ENCODE measurements at regions not wholly inside any gene's neighbourhood (a gene's known extent, or its start where the extent isn't known, plus 50 kb on each side); places are given as distances from the start of the nearest gene placed in this dataset.

- DNase-seq (ENCODE audit: low spot score in 2 of 2) = no peak
- FAIRE-seq = no peak
Measured at GRCh38 chr13:72462166-72462565, 265.3 kb downstream of the MZT1 start.

GRCh38 chr13:72458701-72459100, 268.7 kb downstream of the MZT1 start:
- FAIRE-seq (no peak), DNase-seq (ENCODE audit: low spot score in 2 of 2) (no peak)

GRCh38 chr13:72457151-72457550, 270.3 kb downstream of the MZT1 start:
- DNase-seq (ENCODE audit: low spot score in 2 of 2) (no peak), FAIRE-seq (no peak)

- no peak for FAIRE-seq
Measured at GRCh38 chr13:72456486-72456885, 270.9 kb downstream of the MZT1 start.

DNA sequence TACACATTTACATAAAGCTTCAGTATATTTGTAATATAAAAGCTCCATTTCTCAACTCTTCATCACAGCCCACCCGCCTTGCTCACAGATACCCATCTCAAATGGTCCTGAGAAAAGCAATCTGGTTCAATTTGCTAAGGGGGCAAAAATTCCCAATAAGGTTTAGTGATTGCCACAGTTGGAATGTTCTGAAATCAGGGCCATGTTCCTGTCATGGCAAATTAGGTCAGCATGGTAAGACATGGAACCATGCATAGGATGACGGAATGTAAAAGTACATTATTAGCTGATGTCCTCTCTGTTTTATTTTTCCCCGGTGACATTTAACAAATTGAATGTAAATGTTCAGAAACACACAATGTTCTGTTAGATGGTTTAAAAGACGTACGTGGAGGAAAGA, 274.3 kb downstream of the MZT1 start:
- DNase-seq (ENCODE audit: low spot score in 2 of 2) (no peak), FAIRE-seq (no peak)

More at GRCh38 chr13:72456486-72456885, 270.9 kb downstream of the MZT1 start:
- no peak for DNase-seq (ENCODE audit: low spot score in 2 of 2)

DNA sequence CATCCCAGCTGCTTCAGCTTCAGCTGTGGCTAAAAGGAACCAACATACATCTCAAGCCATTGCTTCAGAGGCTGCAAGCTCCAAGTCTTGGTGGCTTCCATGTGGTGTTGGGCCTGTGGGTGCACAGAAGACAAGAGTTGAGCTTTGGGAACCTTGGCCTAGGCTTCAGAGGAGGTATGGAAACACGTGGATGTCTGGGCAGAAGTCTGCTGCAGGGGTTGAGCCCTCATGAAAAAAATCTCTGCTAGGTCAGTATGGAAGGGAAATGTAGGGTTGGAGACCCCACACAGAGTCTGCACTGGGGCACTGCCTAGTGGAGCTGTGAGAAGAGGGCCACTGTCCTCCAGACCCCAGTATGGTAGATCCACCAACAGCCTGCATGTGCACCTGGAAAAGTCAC, 279.3 kb downstream of the MZT1 start:
- DNase-seq (ENCODE audit: low spot score in 2 of 2) = no peak
- FAIRE-seq = no peak

DNA sequence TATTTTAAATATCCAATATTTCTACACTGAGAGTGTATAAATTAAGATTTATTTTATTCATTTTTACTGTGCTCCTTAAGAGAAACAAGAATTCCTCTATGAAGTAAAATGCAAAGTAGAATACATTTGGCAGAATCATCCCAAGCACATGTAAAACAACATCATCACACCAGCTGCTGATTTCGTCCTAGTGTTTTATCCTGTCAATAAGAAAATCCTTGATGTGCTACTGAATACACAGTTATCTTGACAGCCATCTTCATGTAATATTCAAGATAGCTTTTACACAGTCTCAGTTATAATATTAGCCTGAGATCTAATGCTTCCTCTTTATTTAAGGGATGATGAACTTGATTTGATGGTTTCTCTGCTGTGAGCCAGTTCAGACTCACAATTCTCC, 282.4 kb downstream of the MZT1 start:
- DNase-seq (ENCODE audit: low spot score in 2 of 2) = no peak
- no peak for FAIRE-seq

- DNase-seq (ENCODE audit: low spot score in 2 of 2) (no peak), FAIRE-seq (no peak)
Measured at GRCh38 chr13:72437458-72437857, 290.0 kb downstream of the MZT1 start.

DNA sequence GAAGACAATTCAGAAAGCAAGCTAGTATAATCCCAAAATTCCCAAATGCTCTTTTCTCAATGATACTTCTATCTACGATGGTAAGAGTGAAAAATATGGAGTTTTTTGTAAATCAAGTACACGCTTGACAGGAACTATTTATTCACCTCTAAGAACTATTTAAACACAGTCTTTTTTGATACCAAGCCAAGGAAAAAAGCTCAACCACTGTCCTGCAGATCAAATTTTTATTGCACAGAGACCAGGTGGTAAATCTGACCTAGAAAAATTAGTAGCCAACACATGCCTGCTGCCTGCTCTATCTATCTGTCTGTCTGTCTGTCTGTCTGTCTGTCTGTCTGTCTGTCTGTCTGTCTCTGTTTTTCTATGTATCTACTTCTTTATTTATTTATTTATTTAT, 292.2 kb downstream of the MZT1 start:
- no peak for DNase-seq (ENCODE audit: low spot score in 2 of 2)
- no peak for FAIRE-seq

- no peak for FAIRE-seq
- no peak for DNase-seq (ENCODE audit: low spot score in 2 of 2)
Measured at GRCh38 chr13:72431981-72432682, 295.3 kb downstream of the MZT1 start.

- FAIRE-seq = no peak
- DNase-seq (ENCODE audit: low spot score in 2 of 2) = no peak
Measured at GRCh38 chr13:72430923-72431322, 296.5 kb downstream of the MZT1 start.

- FAIRE-seq = no peak
- no peak for DNase-seq (ENCODE audit: low spot score in 2 of 2)
Measured at GRCh38 chr13:72427757-72428528, 299.5 kb downstream of the MZT1 start.

DNA sequence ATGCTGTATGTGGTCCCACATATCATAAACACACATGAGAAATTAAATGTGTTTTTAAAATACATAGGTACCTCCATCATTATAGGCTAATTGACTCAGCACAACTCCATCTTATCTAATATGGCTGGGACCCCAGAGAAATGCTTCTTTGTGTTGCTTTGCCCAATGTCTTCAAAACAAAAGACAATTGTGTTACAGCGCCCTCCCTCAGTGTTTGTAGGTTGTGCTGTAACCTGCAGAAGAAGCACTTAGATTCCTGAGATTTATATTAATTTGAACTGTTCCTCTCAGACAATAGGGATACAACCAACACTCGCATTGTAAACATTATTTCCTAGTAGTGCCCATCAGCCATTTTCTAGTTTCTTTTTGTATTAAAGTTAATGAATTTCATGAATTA, 303.4 kb downstream of the MZT1 start:
- FAIRE-seq (no peak), DNase-seq (ENCODE audit: low spot score in 2 of 2) (no peak)

GRCh38 chr13:72415817-72416216, 311.6 kb downstream of the MZT1 start:
- DNase-seq (ENCODE audit: low spot score in 2 of 2) (no peak), FAIRE-seq (no peak)

- FAIRE-seq (no peak), DNase-seq (ENCODE audit: low spot score in 2 of 2) (no peak)
Measured at GRCh38 chr13:72412481-72412880, 314.9 kb downstream of the MZT1 start.

DNA sequence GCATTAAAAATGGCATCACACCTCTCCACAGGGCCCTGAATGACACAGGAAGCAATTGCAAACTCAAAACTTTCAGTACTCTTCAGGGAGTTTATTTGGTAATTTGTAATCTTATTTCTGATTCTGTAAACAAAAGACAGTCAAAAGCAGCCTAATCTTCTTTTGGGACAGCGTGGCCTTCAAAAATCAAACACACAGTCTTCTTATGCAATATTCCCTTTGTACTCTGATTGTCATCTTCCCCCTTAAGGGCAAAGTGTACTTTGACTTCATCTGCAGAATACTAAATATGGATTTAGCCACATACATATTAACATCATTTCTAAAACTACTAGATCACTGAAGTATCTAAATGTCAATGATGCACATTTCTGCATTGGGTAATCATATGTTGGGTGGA, 322.0 kb downstream of the MZT1 start:
- FAIRE-seq (no peak), DNase-seq (ENCODE audit: low spot score in 2 of 2) (no peak)

DNA sequence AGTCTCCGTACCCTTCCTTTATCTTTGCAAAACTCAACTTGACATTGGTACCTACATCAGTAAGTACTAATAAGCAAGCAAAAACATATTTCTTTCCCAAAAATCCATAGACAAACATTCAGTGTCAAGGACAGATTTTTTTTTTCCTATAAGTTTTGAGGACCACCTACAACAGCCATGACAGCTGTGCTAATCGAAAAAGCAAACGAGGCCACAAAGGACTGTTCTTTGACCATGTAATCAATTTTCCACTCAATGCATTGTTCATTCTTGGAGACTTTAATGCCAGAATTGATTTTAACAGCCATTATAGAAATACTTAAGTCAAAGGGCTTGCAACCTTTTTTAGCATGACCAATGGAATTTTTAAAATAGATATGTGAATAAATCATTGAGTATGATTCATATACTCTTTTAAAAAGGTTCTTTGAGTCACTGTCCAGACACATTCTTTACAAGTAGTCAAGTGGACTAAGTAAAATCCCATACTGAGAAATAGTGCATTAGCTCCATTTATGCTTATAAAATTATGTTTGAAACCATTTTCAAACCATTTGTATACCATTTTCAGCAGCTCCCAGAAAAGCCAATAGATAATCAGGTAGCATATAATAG, 323.9 kb downstream of the MZT1 start:
- FAIRE-seq (no peak), DNase-seq (ENCODE audit: low spot score in 2 of 2) (no peak)

DNA sequence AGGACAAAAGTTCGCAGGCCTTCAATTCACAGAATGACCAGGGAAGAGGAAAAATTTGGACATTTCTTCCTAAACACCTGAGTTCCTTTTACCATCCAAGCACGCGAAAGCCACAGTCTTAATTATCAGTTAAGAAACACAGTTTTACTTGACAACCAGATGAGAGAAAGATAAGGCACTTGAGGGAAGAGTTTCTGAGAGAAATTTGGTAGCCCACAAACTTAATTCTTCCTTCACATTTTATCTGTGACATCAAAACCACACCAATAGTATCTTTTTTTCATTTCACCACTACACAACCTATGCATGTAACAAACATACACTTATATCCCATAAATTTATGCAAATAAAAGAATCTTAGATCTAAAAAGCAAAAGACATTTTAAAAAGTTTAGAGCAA, 326.6 kb downstream of the MZT1 start:
- FAIRE-seq = no peak

DNA sequence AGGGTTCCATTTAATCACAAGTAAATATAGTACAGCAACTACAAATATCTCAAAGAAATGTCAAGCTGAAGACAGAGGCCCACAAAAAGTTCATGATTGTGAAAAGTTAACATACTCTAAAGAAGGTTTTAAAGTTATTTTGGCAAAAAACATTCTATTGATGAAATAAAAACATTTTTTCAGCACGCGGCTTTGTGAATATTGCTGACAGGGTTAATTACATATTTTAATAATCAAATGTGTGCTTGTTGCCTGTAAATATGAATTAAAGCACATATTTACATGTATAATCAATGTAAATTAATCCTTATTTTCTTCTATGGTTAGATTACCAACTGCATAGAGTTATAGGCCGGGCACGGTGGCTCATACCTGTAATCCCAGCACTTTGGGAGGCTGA, 328.1 kb downstream of the MZT1 start:
- DNase-seq (ENCODE audit: low spot score in 2 of 2) (no peak), FAIRE-seq (no peak)

More for the DNA sequence above, 326.6 kb downstream of the MZT1 start:
- DNase-seq (ENCODE audit: low spot score in 2 of 2) = no peak

GRCh38 chr13:72397265-72397664, 330.2 kb downstream of the MZT1 start:
- FAIRE-seq (no peak), DNase-seq (ENCODE audit: low spot score in 2 of 2) (no peak)

GRCh38 chr13:72390909-72391308, 336.5 kb downstream of the MZT1 start:
- FAIRE-seq (no peak), DNase-seq (ENCODE audit: low spot score in 2 of 2) (no peak)

All from frontal cortex (tissue), 3 donors.